ENCODE measurements at regions not wholly inside any gene's neighbourhood (a gene's known extent, or its start where the extent isn't known, plus 50 kb on each side); places are given as distances from the start of the nearest gene placed in this dataset.

DNA sequence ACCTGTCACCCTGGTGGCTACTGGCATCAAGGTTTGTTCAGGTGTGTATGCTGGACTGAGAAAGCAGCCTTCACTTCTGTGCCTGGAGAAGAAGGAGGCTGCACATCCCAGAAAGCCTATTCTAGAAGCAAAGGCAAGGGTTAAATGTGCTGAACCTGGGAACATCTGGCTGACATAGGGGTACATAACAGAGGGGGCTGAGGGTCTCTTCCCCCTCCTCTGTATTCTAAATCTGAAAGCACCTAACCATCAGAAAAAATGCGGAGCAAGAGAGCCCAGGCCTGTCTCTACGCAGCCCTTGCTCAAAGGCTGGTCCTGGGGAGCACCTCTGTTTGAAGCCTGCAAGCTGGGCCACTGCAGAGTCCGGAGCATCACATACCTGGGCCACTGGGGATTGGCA lies 53.2 kb upstream of the FSTL4 start:
- TF ChIP-seq, protein P1, sequence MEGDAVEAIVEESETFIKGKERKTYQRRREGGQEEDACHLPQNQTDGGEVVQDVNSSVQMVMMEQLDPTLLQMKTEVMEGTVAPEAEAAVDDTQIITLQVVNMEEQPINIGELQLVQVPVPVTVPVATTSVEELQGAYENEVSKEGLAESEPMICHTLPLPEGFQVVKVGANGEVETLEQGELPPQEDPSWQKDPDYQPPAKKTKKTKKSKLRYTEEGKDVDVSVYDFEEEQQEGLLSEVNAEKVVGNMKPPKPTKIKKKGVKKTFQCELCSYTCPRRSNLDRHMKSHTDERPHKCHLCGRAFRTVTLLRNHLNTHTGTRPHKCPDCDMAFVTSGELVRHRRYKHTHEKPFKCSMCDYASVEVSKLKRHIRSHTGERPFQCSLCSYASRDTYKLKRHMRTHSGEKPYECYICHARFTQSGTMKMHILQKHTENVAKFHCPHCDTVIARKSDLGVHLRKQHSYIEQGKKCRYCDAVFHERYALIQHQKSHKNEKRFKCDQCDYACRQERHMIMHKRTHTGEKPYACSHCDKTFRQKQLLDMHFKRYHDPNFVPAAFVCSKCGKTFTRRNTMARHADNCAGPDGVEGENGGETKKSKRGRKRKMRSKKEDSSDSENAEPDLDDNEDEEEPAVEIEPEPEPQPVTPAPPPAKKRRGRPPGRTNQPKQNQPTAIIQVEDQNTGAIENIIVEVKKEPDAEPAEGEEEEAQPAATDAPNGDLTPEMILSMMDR (IDR thresholded peaks at IDR 0.05) = no peak
- no peak for TF ChIP-seq POLR2A (IDR thresholded peaks at IDR 0.05)

All from right lobe of liver (tissue), 4 donors.